PC-3 (cell line): ENCODE measurements at regions not wholly inside any gene's neighbourhood (a gene's known extent, or its start where the extent isn't known, plus 50 kb on each side); places are given as distances from the start of the nearest gene placed in this dataset.

Source experiments
- EZH2 ChIP-seq: fragments of 300-600 bp; sonication (generic); IDR thresholded peaks from one replicate; pipeline ENCODE4 v1.6.1; 2017; ENCODE audit warnings: antibody characterized with exemption, mild to moderate bottlenecking, low read length; ENCODE audit not compliant: unreplicated experiment
- EZH2phosphoT487 ChIP-seq: fragments of 300-600 bp; sonication (generic); IDR thresholded peaks from 2 replicates; pipeline ENCODE4 v1.6.1; 2018; ENCODE audit warnings: mild to moderate bottlenecking, antibody characterized with exemption, low read length, borderline replicate concordance
- TF ChIP-seq, protein P1 (sequence below): fragments of 300-600 bp; sonication (generic); conservative IDR thresholded peaks from 2 replicates; pipeline ENCODE4 v1.5.1; 2017; ENCODE audit warnings: antibody characterized with exemption, low read depth, mild to moderate bottlenecking, low read length

DNA sequence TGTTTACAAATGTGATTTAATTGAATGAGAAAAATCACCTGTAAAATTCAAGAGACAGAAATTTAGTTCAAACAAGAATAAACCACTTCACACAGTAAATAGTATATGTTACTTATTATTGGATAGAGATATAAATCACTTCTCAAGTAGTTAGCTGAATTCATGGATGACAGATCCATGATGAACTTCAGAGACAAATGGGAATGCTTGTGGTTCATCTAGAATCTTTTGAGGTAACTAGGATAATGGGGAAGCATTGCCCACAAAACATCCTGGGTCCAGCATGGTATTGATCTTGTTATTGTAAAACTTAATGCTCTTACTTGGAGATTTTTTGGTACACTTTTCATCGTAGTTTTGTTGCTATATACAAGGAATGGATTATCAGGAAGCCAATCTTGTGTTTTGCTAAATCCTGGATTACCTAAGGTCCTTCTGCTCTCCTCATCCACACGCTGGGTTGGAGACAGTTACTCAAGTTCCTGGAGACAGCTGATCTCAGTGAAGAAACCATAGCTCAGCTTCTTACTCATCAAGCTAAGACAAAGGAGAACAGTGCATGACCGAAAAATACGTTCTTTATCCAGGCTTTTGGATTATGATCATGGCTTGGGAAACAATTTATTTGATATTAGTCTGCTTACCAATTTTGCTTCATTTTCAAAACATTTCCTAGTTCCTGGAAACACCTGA lies 142.5 kb upstream of the PREP start:
- TF ChIP-seq, protein P1, sequence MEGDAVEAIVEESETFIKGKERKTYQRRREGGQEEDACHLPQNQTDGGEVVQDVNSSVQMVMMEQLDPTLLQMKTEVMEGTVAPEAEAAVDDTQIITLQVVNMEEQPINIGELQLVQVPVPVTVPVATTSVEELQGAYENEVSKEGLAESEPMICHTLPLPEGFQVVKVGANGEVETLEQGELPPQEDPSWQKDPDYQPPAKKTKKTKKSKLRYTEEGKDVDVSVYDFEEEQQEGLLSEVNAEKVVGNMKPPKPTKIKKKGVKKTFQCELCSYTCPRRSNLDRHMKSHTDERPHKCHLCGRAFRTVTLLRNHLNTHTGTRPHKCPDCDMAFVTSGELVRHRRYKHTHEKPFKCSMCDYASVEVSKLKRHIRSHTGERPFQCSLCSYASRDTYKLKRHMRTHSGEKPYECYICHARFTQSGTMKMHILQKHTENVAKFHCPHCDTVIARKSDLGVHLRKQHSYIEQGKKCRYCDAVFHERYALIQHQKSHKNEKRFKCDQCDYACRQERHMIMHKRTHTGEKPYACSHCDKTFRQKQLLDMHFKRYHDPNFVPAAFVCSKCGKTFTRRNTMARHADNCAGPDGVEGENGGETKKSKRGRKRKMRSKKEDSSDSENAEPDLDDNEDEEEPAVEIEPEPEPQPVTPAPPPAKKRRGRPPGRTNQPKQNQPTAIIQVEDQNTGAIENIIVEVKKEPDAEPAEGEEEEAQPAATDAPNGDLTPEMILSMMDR: no peak
- no peak for TF ChIP-seq EZH2
- no peak for TF ChIP-seq EZH2phosphoT487
